Suprapubic skin (tissue), 3 donors: ENCODE measurements at regions not wholly inside any gene's neighbourhood (a gene's known extent, or its start where the extent isn't known, plus 50 kb on each side); places are given as distances from the start of the nearest gene placed in this dataset.

Source experiments
- EP300 ChIP-seq: sonication (generic); formaldehyde crosslinking; IDR thresholded peaks from one replicate; pipeline ENCODE4 v1.6.1; 2017; ENCODE audit warnings: antibody characterized with exemption
- POLR2A ChIP-seq, 2 donors: fragments of 450-650 bp; IDR thresholded peaks; one replicate each; pipeline ENCODE4 v1.6.1; 2017; ENCODE audit warnings: antibody characterized with exemption in 2 of 2, mild to moderate bottlenecking in 2 of 2, moderate library complexity in 2 of 2
- TF ChIP-seq, protein P1 (sequence below), 2 donors: fragments of 200-600 bp in 1 of 2; fragments of 450-650 bp in 1 of 2; sonication (generic) in 1 of 2; IDR thresholded peaks; one replicate each; pipeline ENCODE4 v1.5.1; 2016 to 2019; ENCODE audit warnings: antibody characterized with exemption in 2 of 2, mild to moderate bottlenecking in 1 of 2, moderate library complexity in 1 of 2

DNA sequence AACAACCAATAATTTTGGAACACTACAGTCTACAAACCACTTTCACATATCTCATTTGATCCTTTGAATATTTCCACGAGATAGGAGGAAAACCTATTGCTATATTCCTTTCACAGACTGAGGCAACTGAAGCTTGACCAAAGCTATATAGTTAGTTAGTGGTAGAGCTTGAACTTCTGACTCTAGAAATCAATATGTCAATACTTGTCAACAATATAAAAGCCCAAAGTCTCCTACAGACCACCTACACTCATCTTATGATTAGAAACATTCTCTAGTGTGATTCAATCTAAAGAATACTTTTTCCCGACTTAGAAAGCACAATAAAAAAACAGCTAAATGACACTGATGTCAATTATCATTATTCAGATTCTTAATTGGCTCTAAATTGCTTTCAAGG, 139.4 kb downstream of the RPS29 start:
- TF ChIP-seq EP300: no peak
- TF ChIP-seq, protein P1, sequence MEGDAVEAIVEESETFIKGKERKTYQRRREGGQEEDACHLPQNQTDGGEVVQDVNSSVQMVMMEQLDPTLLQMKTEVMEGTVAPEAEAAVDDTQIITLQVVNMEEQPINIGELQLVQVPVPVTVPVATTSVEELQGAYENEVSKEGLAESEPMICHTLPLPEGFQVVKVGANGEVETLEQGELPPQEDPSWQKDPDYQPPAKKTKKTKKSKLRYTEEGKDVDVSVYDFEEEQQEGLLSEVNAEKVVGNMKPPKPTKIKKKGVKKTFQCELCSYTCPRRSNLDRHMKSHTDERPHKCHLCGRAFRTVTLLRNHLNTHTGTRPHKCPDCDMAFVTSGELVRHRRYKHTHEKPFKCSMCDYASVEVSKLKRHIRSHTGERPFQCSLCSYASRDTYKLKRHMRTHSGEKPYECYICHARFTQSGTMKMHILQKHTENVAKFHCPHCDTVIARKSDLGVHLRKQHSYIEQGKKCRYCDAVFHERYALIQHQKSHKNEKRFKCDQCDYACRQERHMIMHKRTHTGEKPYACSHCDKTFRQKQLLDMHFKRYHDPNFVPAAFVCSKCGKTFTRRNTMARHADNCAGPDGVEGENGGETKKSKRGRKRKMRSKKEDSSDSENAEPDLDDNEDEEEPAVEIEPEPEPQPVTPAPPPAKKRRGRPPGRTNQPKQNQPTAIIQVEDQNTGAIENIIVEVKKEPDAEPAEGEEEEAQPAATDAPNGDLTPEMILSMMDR (IDR thresholded peaks at IDR 0.05): no peak
- TF ChIP-seq POLR2A (IDR thresholded peaks at IDR 0.05): no peak
